DOHH2 (cell line): ENCODE measurements at regions not wholly inside any gene's neighbourhood (a gene's known extent, or its start where the extent isn't known, plus 50 kb on each side); places are given as distances from the start of the nearest gene placed in this dataset.

Source experiments
- EZH2phosphoT487 ChIP-seq: fragments of 200-600 bp; sonication (generic); IDR thresholded peaks from 2 replicates; pipeline ENCODE4 v1.6.1; 2017; ENCODE audit warnings: borderline replicate concordance, mild to moderate bottlenecking, antibody characterized with exemption, low read length, moderate library complexity, mixed read lengths
- TF ChIP-seq, protein P1 (sequence below): fragments of 200-600 bp; sonication (generic); IDR thresholded peaks from one replicate; pipeline ENCODE4 v1.5.1; 2014; ENCODE audit warnings: antibody characterized with exemption, mild to moderate bottlenecking, low read depth, low read length; ENCODE audit not compliant: poor library complexity, severe bottlenecking

DNA sequence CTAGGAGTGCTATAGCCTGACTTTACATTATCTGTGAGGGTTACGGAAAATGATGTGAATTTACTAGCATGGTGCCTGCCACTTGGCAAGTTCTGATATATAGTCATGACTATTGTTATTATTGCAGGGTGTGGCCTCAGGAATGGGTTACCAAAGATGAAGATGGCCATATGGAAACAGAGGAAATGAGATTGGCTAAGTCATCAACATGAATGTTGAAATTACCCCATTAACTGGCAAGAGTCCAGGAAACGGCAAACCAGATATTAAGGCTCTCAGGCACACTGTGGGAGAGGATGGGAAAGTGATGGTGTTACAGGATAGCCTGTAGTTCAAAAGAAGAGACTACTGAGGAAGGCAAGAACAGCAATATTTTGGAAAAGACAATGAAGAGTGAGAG is 183.3 kb downstream of the KCNRG start:
- TF ChIP-seq, protein P1, sequence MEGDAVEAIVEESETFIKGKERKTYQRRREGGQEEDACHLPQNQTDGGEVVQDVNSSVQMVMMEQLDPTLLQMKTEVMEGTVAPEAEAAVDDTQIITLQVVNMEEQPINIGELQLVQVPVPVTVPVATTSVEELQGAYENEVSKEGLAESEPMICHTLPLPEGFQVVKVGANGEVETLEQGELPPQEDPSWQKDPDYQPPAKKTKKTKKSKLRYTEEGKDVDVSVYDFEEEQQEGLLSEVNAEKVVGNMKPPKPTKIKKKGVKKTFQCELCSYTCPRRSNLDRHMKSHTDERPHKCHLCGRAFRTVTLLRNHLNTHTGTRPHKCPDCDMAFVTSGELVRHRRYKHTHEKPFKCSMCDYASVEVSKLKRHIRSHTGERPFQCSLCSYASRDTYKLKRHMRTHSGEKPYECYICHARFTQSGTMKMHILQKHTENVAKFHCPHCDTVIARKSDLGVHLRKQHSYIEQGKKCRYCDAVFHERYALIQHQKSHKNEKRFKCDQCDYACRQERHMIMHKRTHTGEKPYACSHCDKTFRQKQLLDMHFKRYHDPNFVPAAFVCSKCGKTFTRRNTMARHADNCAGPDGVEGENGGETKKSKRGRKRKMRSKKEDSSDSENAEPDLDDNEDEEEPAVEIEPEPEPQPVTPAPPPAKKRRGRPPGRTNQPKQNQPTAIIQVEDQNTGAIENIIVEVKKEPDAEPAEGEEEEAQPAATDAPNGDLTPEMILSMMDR = no peak
- no peak for TF ChIP-seq EZH2phosphoT487
